H1 (cell line): ENCODE measurements at regions not wholly inside any gene's neighbourhood (a gene's known extent, or its start where the extent isn't known, plus 50 kb on each side); places are given as distances from the start of the nearest gene placed in this dataset.

ENCODE experiments used
- CTCF ChIA-PET: fragments of 300-600 bp; sonication (Branson Sonifier 250); formaldehyde crosslinking; loops from one replicate; lab custom pipeline; 2021; ENCODE audit not compliant: partially characterized antibody; lab: Charles Lee
- POLR2A ChIA-PET: fragments of 300-600 bp; sonication (Branson Sonifier 250); formaldehyde crosslinking; loops from one replicate; lab custom pipeline; 2021; ENCODE audit warnings: inconsistent platforms; ENCODE audit not compliant: partially characterized antibody; lab: Charles Lee
- DNase-seq, 2 experiments: peaks; one replicate each; pipeline versions ENCODE4 v3.0.0 to v3.0.0-alpha.2; 2010 to 2022; ENCODE audit warnings: low spot score in 2 of 2, low read depth in 1 of 2, mixed read lengths in 1 of 2
- FAIRE-seq: peaks from 2 replicates; lab custom pipeline; 2011; peaks lifted over from hg19 to GRCh38; lab: Jason Lieb, UNC
- H2AFZ ChIP-seq: 2 replicates; pipeline ENCODE4 v1.8.1; 2012; ENCODE audit warnings: low read length, inconsistent platforms
- H2AK5ac ChIP-seq: 2 replicates; pipeline ENCODE4 v1.6.1; 2013; ENCODE audit warnings: low read depth, low read length
- H2BK120ac ChIP-seq: replicated peaks from 2 replicates; pipeline ENCODE3; 2013; ENCODE audit warnings: low read depth, low read length, inconsistent platforms
- H2BK12ac ChIP-seq: 2 replicates; pipeline ENCODE4 v1.6.1; 2013; ENCODE audit warnings: low read depth, low read length
- H2BK15ac ChIP-seq: 2 replicates; pipeline ENCODE4 v1.6.1; 2013; ENCODE audit warnings: low read length
- H2BK20ac ChIP-seq: 2 replicates; pipeline ENCODE4 v1.6.1; 2013; ENCODE audit warnings: low read length
- H2BK5ac ChIP-seq: 2 replicates; pipeline ENCODE4 v1.6.1; 2013; ENCODE audit warnings: low read depth, low read length
- H3K14ac ChIP-seq: 2 replicates; pipeline ENCODE4 v1.6.1; 2013; ENCODE audit warnings: inconsistent platforms; ENCODE audit not compliant: insufficient read length
- H3K18ac ChIP-seq: 2 replicates; pipeline ENCODE4 v1.6.1; 2013; ENCODE audit warnings: low read length; ENCODE audit errors: extremely low read depth
- H3K23ac ChIP-seq: 2 replicates; pipeline ENCODE4 v1.6.1; 2013; ENCODE audit warnings: inconsistent platforms; ENCODE audit not compliant: insufficient read length
- H3K23me2 ChIP-seq: 2 replicates; pipeline ENCODE4 v1.6.1; 2013; ENCODE audit warnings: low read depth, low read length
- H3K27ac ChIP-seq: 2 replicates; pipeline ENCODE4 v1.6.1; 2011; ENCODE audit warnings: low read depth, low read length, inconsistent platforms
- H3K27me3 ChIP-seq, 4 experiments: replicated peaks in 1 of 4; 1 replicate in 1 of 4; 2 replicates in 3 of 4; pipeline versions ENCODE4 v1.6.1 to v1.8.1; 2011 to 2013; ENCODE audit warnings: low read length in 3 of 4, mild to moderate bottlenecking in 3 of 4, inconsistent platforms in 2 of 4, mixed read lengths in 2 of 4, moderate library complexity in 1 of 4; ENCODE audit not compliant: control insufficient read depth in 3 of 4, insufficient read depth in 3 of 4; ENCODE audit errors: extremely low read depth in 1 of 4
- H3K36me3 ChIP-seq, 4 experiments: 2 replicates each; pipeline versions ENCODE4 v1.6.1 to v1.8.1; 2011 to 2013; ENCODE audit warnings: mild to moderate bottlenecking in 4 of 4, low read length in 3 of 4, moderate library complexity in 2 of 4, control low read depth in 1 of 4, inconsistent platforms in 1 of 4; ENCODE audit not compliant: insufficient read depth in 4 of 4, control insufficient read depth in 2 of 4
- H3K4ac ChIP-seq: replicated peaks from 2 replicates; pipeline ENCODE3; 2013; ENCODE audit warnings: low read length, low read depth, mixed read lengths, inconsistent platforms; ENCODE audit not compliant: insufficient read length
- H3K4me1 ChIP-seq, 4 experiments: replicated peaks in 1 of 4; 1 replicate in 1 of 4; 2 replicates in 3 of 4; pipeline versions ENCODE4 v1.6.1 to v1.8.1; 2011 to 2013; ENCODE audit warnings: low read length in 3 of 4, inconsistent platforms in 2 of 4, mixed read lengths in 1 of 4; ENCODE audit not compliant: insufficient read depth in 4 of 4, control insufficient read depth in 3 of 4
- H3K4me2 ChIP-seq, 2 experiments: 2 replicates each; pipeline versions ENCODE4 v1.6.1 to v1.8.1; 2011 to 2013; ENCODE audit warnings: low read depth in 2 of 2, low read length in 2 of 2, control low read depth in 1 of 2, inconsistent platforms in 1 of 2, mild to moderate bottlenecking in 1 of 2; ENCODE audit not compliant: insufficient read depth in 1 of 2
- H3K4me3 ChIP-seq, 4 experiments: fragments of 200-600, 300-600 bp in 1 of 4; sonication (generic), shearing (Covaris generic), sonication (Bioruptor Twin) in 1 of 4; 2 replicates each; pipeline versions ENCODE4 v1.5.1 to v1.8.1; 2011 to 2016; ENCODE audit warnings: low read length in 4 of 4, low read depth in 3 of 4, control low read depth in 2 of 4, inconsistent platforms in 2 of 4, mild to moderate bottlenecking in 2 of 4, mixed read lengths in 1 of 4, moderate library complexity in 1 of 4; ENCODE audit not compliant: insufficient read depth in 2 of 4; ENCODE audit errors: extremely low read depth in 1 of 4
- H3K56ac ChIP-seq: replicated peaks from 2 replicates; pipeline ENCODE3; 2013; ENCODE audit warnings: low read depth, mild to moderate bottlenecking, mixed read lengths, low read length, inconsistent platforms; ENCODE audit not compliant: insufficient read length
- H3K79me1 ChIP-seq: 2 replicates; pipeline ENCODE4 v1.6.1; 2013; ENCODE audit warnings: low read depth, low read length, control low read depth
- H3K79me2 ChIP-seq, 2 experiments: 2 replicates each; pipeline versions ENCODE4 v1.6.1 to v1.8.1; 2012 to 2013; ENCODE audit warnings: low read length in 2 of 2, mild to moderate bottlenecking in 2 of 2, inconsistent platforms in 1 of 2; ENCODE audit not compliant: insufficient read depth in 2 of 2, control insufficient read depth in 1 of 2
- H3K9ac ChIP-seq, 4 experiments: replicated peaks in 1 of 4; 1 replicate in 1 of 4; 2 replicates in 3 of 4; pipeline versions ENCODE4 v1.6.1 to v1.8.1; 2011 to 2013; ENCODE audit warnings: low read depth in 3 of 4, low read length in 3 of 4, control low read depth in 2 of 4, mild to moderate bottlenecking in 2 of 4, moderate library complexity in 2 of 4, inconsistent platforms in 1 of 4; ENCODE audit errors: extremely low read depth in 1 of 4
- H3K9me3 ChIP-seq, 2 experiments: 2 replicates each; pipeline versions ENCODE4 v1.6.1 to v1.8.1; 2012 to 2013; ENCODE audit warnings: mild to moderate bottlenecking in 2 of 2, moderate library complexity in 2 of 2, control low read depth in 1 of 2, inconsistent platforms in 1 of 2, low read depth in 1 of 2, low read length in 1 of 2, mixed read lengths in 1 of 2; ENCODE audit not compliant: insufficient read depth in 2 of 2
- H4K20me1 ChIP-seq, 2 experiments: replicated peaks in 1 of 2; 2 replicates each; pipeline versions ENCODE3 to v1.8.1; 2011 to 2013; ENCODE audit warnings: inconsistent platforms in 2 of 2, low read length in 2 of 2, mild to moderate bottlenecking in 1 of 2; ENCODE audit not compliant: insufficient read depth in 2 of 2, control insufficient read depth in 1 of 2
- H4K5ac ChIP-seq: 2 replicates; pipeline ENCODE4 v1.6.1; 2013; ENCODE audit warnings: low read length, low read depth, mixed read lengths, inconsistent platforms; ENCODE audit not compliant: insufficient read length
- H4K8ac ChIP-seq: 2 replicates; pipeline ENCODE4 v1.8.0; 2013; ENCODE audit warnings: mild to moderate bottlenecking, moderate library complexity, low read length, inconsistent platforms; ENCODE audit not compliant: insufficient read depth; ENCODE audit errors: extremely low read depth
- H4K91ac ChIP-seq: replicated peaks from 2 replicates; pipeline ENCODE3; 2013; ENCODE audit warnings: low read length, mixed read lengths, inconsistent platforms; ENCODE audit not compliant: insufficient read length
- ASH2L ChIP-seq: fragments of 200-600, 300-600 bp; sonication (generic); IDR thresholded peaks from one replicate; pipeline ENCODE4 v1.7.1; 2017; ENCODE audit warnings: low read length
- BCL11A ChIP-seq, 2 experiments: IDR thresholded peaks; one replicate each; pipeline ENCODE4 v1.6.1; 2011; ENCODE audit warnings: low read depth in 2 of 2, low read length in 2 of 2, mild to moderate bottlenecking in 2 of 2
- CEBPB ChIP-seq: IDR thresholded peaks from 2 replicates; pipeline ENCODE4 v1.6.1; 2012; ENCODE audit warnings: low read depth, low read length
- CHD2 ChIP-seq: IDR thresholded peaks from 2 replicates; pipeline ENCODE4 v1.6.1; 2012; ENCODE audit warnings: low read length, improper control_type of control experiment
- CREB1 ChIP-seq: IDR thresholded peaks from 2 replicates; pipeline ENCODE4 v1.6.1; 2012; ENCODE audit warnings: inconsistent platforms
- CTBP2 ChIP-seq: IDR thresholded peaks from 2 replicates; pipeline ENCODE4 v1.7.0; 2011; ENCODE audit warnings: borderline replicate concordance, mild to moderate bottlenecking, moderate library complexity, mixed read lengths, low read length; ENCODE audit not compliant: insufficient read depth, insufficient read length
- EGR1 ChIP-seq: IDR thresholded peaks from 2 replicates; pipeline ENCODE4 v1.6.1; 2011; ENCODE audit warnings: low read depth, low read length, borderline replicate concordance
- GABPA ChIP-seq: IDR thresholded peaks from 2 replicates; pipeline ENCODE4 v1.6.1; 2011; ENCODE audit warnings: mild to moderate bottlenecking, low read length, moderate library complexity, borderline replicate concordance; ENCODE audit not compliant: insufficient read depth
- JUN ChIP-seq: IDR thresholded peaks from 2 replicates; pipeline ENCODE4 v1.6.1; 2011; ENCODE audit warnings: low read depth, mild to moderate bottlenecking, improper control_type of control experiment, low read length
- JUND ChIP-seq: IDR thresholded peaks from 2 replicates; pipeline ENCODE4 v1.6.1; 2011; ENCODE audit warnings: mild to moderate bottlenecking, improper control_type of control experiment, low read length
- NANOG ChIP-seq: IDR thresholded peaks from 2 replicates; pipeline ENCODE4 v1.6.1; 2011; ENCODE audit warnings: low read length, low read depth, mild to moderate bottlenecking, inconsistent platforms; ENCODE audit not compliant: insufficient read depth, poor library complexity, severe bottlenecking
- RAD21 ChIP-seq, 2 experiments: IDR thresholded peaks in 1 of 2; conservative IDR thresholded peaks in 1 of 2; 2 replicates each; pipeline ENCODE4 v1.6.1; 2011; ENCODE audit warnings: low read depth in 2 of 2, low read length in 2 of 2, improper control_type of control experiment in 1 of 2, inconsistent platforms in 1 of 2, mild to moderate bottlenecking in 1 of 2, moderate library complexity in 1 of 2
- SIN3A ChIP-seq, 2 experiments: IDR thresholded peaks in 1 of 2; conservative IDR thresholded peaks in 1 of 2; 2 replicates each; pipeline ENCODE4 v1.6.1; 2011 to 2012; ENCODE audit warnings: low read length in 2 of 2, improper control_type of control experiment in 1 of 2, low read depth in 1 of 2, mild to moderate bottlenecking in 1 of 2
- SIRT6 ChIP-seq: IDR thresholded peaks from one replicate; pipeline ENCODE4 v1.7.1; 2012; ENCODE audit warnings: low read length, inconsistent platforms
- SIX5 ChIP-seq: IDR thresholded peaks from 2 replicates; pipeline ENCODE4 v1.6.1; 2011; ENCODE audit warnings: mild to moderate bottlenecking, low read depth, low read length
- SRF ChIP-seq: IDR thresholded peaks from 2 replicates; pipeline ENCODE4 v1.6.1; 2011; ENCODE audit warnings: mild to moderate bottlenecking, low read depth, low read length, moderate library complexity
- TEAD4 ChIP-seq: IDR thresholded peaks from 2 replicates; pipeline ENCODE4 v1.6.1; 2012; ENCODE audit warnings: low read depth, low read length, inconsistent platforms, mixed read lengths

- Histone ChIP-seq H3K14ac (no peak overlapping the region), H3K23me2 (no peaks in the 10 kb centered on the region), H3K4me2 (no peak overlapping the region), H2BK5ac (no peak overlapping the region), H4K5ac (no peak overlapping the region), H3K23ac (no peak overlapping the region), H3K4ac (no peak overlapping the region), H3K56ac (no peak overlapping the region), H3K27me3 (no peaks in the 10 kb centered on the region), H3K18ac (no peak overlapping the region), H2AFZ (no peak overlapping the region), H3K27ac (no peak overlapping the region), H2BK15ac (no peak overlapping the region), H3K9ac (no peak overlapping the region), H3K79me2 (no peaks in the 10 kb centered on the region), H3K9me3 (no peaks in the 10 kb centered on the region; a peak in 1 of 4 replicates), H4K91ac (no peak overlapping the region), H3K36me3 (no peaks in the 10 kb centered on the region), H2BK12ac (no peak overlapping the region), H3K4me3 (no peak overlapping the region), H4K20me1 (no peaks in the 10 kb centered on the region), H2AK5ac (no peak overlapping the region), H2BK120ac (no peak overlapping the region), H3K79me1 (no peaks in the 10 kb centered on the region), H3K4me1 (0 out of 7 replicates have a peak, but pooled peaks cover 0 to 2% (median 0%) of the 10 kb centered on the region in 4 experiments), H2BK20ac (no peak overlapping the region), H4K8ac (no peak overlapping the region)
- FAIRE-seq = no peak
- CTCF ChIA-PET = no interaction called here
- POLR2A ChIA-PET = no interaction called here
- no peak for DNase-seq
- TF ChIP-seq JUN (no peak), CEBPB (no peak), CHD2 (no peak), ASH2L (no peak), CREB1 (no peak), BCL11A (IDR thresholded peaks at IDR 0.05; ENCODE audit: low read depth in 2 of 2, low read length in 2 of 2) (no peak), SRF (no peak), RAD21 (IDR thresholded peaks at IDR 0.05 in 1 of 2, conservative IDR thresholded peaks at IDR 0.05 in 1 of 2; ENCODE audit: low read depth in 2 of 2, low read length in 2 of 2) (no peak), SIN3A (conservative IDR thresholded peaks at IDR 0.05 in 1 of 2, IDR thresholded peaks at IDR 0.05 in 1 of 2; ENCODE audit: low read depth in 1 of 2, low read length in 2 of 2) (no peak), SIX5 (no peak), NANOG (no peak), JUND (no peak), SIRT6 (no peak), TEAD4 (no peak), GABPA (no peak), EGR1 (no peak), CTBP2 (no peak)
These were observed 1531.1 kb upstream of the MIR17HG start for GRCh38 chr13:89816404-89816803.
